Ammon's horn (tissue), 1 donor: ENCODE measurements at regions not wholly inside any gene's neighbourhood (a gene's known extent, or its start where the extent isn't known, plus 50 kb on each side); places are given as distances from the start of the nearest gene placed in this dataset.

Source experiments
- DNase-seq: peaks from one replicate; pipeline ENCODE4 v3.0.0-alpha.2; 2016; ENCODE audit warnings: low spot score

DNA sequence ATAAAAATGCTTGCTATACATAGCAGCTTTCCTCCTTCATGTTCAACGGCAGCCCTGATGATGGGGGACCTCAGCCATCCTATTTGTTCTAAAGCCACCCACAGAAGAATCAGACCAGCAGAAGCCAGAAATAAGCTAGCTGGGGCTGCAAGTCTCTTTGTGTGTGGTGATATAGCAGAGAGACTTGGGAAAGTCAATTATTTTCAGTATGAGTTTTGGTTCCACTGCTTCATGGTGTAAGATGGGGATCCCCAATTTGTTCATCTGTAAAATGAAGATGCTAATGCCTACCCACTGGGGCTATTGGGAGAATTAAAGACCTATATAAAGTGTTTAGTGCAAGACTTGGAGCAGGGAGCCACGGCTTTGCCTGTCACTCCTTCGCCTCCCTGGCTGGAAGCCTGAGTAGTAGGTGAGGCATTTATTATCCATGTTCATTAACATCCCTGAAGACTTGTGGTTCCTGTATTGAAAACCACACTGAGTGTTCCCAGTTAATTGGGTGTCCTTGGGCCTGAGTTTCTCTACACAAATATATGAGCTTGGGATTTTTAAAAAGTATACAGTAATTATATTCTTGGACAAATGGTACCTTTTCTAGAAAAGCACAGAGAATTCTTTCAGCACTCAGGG is 210.1 kb upstream of the SLC24A2 start:
- no peak for DNase-seq

DNA sequence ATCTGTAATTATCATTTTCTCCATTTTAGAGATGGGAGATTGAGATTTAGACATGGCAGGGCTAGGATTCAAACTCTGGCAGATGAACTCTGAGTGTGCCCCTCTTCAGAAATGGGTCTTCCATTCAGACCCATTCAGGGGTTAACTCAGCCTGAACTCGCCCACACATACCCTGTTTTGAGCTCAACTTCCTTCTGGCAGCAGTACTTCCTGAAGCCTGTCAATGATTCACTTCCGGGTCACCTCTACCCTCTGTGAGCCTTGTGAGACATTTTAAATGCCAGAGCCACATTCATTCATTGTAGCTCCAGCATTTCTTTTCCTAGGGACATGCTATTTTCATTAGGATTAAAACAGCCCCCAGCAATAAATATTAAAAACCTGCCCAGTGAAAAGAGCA is 209.3 kb upstream of the SLC24A2 start:
- DNase-seq: no peak

DNA sequence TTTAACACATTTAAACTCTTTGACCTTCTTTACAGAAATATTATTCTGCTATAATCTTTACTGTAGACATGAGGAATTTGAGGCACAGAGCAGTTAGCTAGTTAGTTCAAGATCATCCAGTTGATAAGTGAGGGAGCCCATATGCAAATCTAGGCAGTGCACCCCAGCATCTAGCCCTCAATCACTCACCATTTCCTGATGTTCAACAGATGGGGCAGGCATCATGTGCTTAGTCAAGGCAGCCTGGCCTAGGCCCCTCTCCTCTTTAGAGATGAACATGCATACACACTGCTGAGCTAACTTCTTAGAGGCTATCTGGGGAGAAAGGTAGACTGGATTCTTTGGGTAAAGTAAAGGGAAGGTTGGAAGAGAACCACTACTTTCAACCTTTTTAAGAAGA is 206.8 kb upstream of the SLC24A2 start:
- no peak for DNase-seq

GRCh38 chr9:19994296-19994695 is 205.5 kb upstream of the SLC24A2 start:
- no peak for DNase-seq

DNA sequence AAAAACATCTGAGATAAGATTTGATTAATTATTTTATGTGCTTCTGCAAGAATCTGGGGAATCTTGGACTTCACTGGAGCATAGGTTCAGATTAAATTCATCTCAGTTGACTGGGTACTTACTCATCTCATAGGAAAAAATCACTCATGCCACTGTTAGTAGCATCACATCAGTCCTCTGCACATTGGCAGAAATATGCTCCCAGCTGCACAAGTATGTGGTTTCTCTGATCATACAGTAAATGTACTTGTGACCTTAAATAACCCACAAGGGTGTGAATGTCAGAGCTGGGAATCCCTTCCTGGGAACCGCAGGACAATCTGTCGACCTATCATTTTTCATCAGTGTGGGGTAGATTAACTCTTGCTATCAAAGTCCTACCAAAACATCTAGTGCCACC is 203.7 kb upstream of the SLC24A2 start:
- DNase-seq: no peak

DNA sequence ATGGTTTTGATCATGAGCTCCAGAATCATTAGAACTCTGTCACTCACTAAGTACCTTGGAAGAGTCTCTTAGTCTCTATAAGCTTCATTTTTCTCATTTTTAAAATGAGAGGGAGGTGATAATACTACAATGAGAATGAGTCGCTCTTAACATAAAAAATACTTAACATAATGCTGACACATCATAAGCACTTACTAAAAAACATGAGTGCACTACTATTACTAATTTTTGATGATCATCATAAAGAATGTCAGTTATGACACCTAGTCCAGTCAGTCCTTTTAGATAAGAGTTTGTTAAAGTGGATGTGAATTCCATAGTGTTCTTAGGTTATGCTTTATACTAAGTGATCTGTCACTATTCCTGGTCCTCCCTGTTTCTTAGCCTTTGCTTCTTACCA is 200.4 kb upstream of the SLC24A2 start:
- DNase-seq: no peak

DNA sequence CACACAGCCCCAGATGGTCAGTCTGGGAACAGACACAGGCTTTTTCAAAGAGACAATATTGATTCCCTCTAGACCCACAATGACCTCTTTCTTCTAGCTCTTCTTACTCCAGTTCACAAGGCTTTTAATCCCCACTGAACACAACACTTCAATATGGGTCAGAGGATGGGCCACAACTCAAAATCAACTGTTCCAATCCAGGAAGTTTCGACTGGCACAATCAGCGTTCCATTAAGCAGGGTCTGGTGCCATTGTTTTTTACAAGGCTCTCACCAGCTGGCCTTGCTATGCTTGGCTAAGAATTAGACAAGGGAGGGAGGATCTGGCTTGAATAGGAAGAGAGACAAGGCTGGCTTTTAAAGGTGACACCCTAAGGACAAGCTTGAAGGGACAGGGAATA is 199.4 kb upstream of the SLC24A2 start:
- peak; percentile 44 for DNase-seq

- no peak for DNase-seq
Observed at GRCh38 chr9:19985081-19985480, 196.2 kb upstream of the SLC24A2 start.

DNA sequence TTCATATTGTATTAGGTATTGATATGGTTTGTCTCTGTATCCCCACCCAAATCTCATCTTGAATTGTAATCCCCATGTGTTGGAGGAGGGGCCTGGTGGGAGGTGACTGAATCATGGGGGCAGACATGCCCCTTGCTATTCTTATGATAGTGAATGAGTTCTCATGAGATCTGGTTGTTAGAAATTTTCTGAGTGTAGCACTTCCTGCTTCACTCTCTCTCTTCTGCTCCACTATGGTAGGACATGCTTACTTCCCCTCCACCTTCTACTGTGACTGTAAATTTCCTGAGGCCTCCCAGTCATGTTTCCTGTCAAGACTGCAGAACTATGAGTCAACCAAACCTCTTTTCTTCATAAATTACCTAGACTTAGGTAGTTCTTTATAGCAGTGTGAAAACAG is 187.4 kb upstream of the SLC24A2 start:
- no peak for DNase-seq

DNA sequence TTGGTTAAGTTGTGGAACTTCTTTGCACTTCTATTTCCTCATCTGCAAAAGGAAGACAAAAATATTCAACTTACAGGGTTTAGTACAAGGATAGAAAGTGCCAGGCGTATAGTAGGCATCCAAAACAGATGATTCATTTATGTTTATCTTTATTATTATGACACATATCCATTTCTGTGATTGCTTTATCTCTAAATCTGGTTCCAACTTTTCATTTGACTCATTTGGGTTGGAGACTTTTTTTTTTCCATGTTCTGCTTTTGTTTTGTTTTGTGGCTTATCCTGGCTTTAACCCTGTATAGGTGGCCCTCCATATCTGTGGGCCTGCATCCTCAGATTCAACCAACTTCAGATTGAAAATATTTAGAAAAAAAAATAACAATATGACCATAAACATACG is 186.7 kb upstream of the SLC24A2 start:
- DNase-seq: no peak

GRCh38 chr9:19969721-19970120 is 180.9 kb upstream of the SLC24A2 start:
- no peak for DNase-seq

DNA sequence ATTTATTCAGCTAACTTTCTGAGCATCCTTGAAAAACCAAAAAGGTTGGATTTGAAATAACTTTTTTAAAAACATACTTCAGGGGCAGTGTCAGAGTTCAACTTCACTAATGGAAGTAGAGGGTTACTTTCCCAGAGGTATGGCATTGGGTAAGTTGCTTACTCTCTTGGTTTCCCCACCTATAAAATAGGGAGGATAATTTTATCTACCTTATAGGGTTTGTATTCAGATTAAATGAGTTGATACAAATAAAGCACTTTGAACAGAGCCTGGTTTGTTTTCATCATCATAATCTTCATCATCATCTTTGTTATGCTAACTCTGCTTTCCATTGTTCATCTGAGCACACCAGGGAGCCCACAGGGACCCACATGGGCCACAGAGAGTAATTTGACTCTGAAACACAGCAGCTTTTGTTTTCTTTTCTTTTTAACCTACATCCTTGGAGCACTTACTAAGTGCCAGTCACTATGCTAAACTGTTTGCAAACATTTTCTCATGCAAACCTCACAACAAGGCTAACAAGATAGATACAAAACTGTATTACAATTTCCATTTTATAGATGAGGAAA is 179.1 kb upstream of the SLC24A2 start:
- DNase-seq: no peak

- DNase-seq: peak; percentile 9
Observed at GRCh38 chr9:19967216-19967887, 178.5 kb upstream of the SLC24A2 start.

GRCh38 chr9:19965336-19965735 is 176.5 kb upstream of the SLC24A2 start:
- DNase-seq: no peak

DNA sequence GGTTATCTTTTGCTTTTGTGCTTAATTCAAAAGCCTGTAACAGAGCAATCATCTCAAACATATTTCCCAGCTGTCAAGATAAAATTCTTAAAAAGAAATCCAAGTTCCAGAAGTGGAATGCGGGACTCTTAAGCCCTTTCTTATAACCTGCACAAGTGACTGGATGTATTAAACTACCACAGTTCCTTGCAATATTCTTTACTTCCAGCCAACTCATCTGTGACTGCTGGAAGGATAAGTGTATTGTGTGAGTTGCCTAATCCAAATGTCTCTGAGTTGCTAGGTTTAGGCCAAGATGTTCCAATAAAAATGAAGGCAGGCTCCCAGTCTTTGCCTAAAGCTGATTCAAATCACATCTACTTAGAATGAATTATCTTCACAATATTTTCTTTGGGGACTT is 159.2 kb upstream of the SLC24A2 start:
- no peak for DNase-seq

GRCh38 chr9:19946441-19947109 is 157.7 kb upstream of the SLC24A2 start:
- DNase-seq: peak; percentile 60

GRCh38 chr9:19941874-19942273 is 153.0 kb upstream of the SLC24A2 start:
- no peak for DNase-seq

GRCh38 chr9:19940811-19941535 is 152.1 kb upstream of the SLC24A2 start:
- DNase-seq: no peak

DNA sequence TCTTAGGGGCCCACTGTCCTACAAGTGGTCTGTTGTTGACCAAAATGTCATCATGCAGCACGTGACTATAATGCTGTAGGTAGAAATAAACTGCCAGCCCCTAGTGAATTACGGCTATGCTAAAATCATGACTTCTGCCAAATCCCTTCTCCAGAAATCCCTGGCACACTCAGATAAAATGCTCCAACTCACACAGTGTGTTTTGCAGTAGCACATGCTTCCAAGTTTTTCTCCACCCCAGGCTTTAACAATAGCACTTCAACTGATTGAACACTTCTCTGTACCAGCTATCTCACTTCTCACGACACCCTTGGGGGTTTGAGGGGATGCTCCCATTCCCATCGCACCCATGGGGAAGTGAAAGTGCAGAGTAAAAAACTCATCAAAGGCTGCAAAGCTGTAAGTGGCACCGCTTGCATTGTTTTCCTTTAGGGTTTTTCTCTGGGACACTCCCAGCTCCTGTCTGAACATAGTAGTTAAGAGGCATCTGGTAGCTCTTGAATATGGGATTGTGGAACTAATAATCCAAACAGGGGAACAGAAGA is 151.0 kb upstream of the SLC24A2 start:
- DNase-seq: no peak

- DNase-seq: no peak
Observed at GRCh38 chr9:19938990-19939733, 150.3 kb upstream of the SLC24A2 start.

DNA sequence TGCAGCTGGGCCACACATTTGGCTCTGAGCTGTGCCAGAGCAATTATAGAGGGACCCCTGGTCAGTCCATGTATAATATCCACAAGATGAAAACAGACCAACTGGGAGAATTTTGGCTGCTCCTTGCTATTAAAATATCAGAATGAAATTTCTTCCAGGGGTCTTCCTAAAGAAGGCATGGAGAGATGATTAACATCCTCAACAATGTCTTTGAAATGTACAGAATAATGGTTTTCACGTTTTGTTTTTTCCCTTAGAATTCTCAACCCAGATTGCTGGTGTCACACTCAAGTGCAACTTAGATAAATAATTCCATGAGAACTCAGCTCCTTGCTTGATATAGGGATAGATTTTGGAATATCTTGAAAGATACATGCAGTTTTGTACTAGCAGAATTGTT is 148.3 kb upstream of the SLC24A2 start:
- no peak for DNase-seq

- no peak for DNase-seq
Observed at GRCh38 chr9:19936598-19936997, 147.8 kb upstream of the SLC24A2 start.
